B cell (primary cell): ENCODE measurements at regions not wholly inside any gene's neighbourhood (a gene's known extent, or its start where the extent isn't known, plus 50 kb on each side); places are given as distances from the start of the nearest gene placed in this dataset.
"Not testable (repeated sequence)": the region's sequence is repeated elsewhere in the genome, so short reads cannot be mapped to it uniquely, and the experiment has no call there.

Source experiments
- ATAC-seq: fragments of 200-7000 bp; cut with Tn5 transposase; one replicate; pipeline ENCODE4 v1.10.0; 2021; ENCODE audit warnings: low read depth, mild to moderate bottlenecking, moderate number of reproducible peaks, moderate library complexity
- CTCF ChIA-PET: fragments of 350-600 bp; sonication (Branson Sonifier 250); formaldehyde crosslinking; loops from one replicate; lab custom pipeline; 2021; ENCODE audit warnings: antibody characterized with exemption, inconsistent platforms; lab: Charles Lee
- POLR2A ChIA-PET: fragments of 350-600 bp; sonication (Branson Sonifier 250); formaldehyde crosslinking; loops from one replicate; lab custom pipeline; 2021; ENCODE audit warnings: antibody characterized with exemption; lab: Charles Lee
- DNase-seq: peaks from one replicate; pipeline ENCODE4 v3.0.0; 2013
- H2AFZ ChIP-seq: 2 replicates; pipeline ENCODE4 v1.6.1; 2012; ENCODE audit warnings: mild to moderate bottlenecking, low read depth, low read length; ENCODE audit not compliant: insufficient read depth, poor library complexity, severe bottlenecking
- H3K27ac ChIP-seq, 2 donors: 1 replicate in 1 of 2; 2 replicates in 1 of 2; pipeline ENCODE4 v1.5.1; 2012 to 2013; ENCODE audit warnings: low read length in 2 of 2, mild to moderate bottlenecking in 2 of 2, moderate library complexity in 1 of 2
- H3K27me3 ChIP-seq, 4 experiments: fragments of 200-600 bp in 1 of 4; sonication (generic) in 1 of 4; replicated peaks in 1 of 4; 1 replicate in 2 of 4; 2 replicates in 2 of 4; pipeline versions ENCODE4 v1.6.1 to v1.7.0; 2013 to 2016; ENCODE audit warnings: low read length in 3 of 4, mild to moderate bottlenecking in 2 of 4, mixed read lengths in 1 of 4, moderate library complexity in 1 of 4; ENCODE audit not compliant: insufficient read depth in 4 of 4, control insufficient read depth in 3 of 4; ENCODE audit errors: control extremely low read depth in 1 of 4
- H3K36me3 ChIP-seq, 2 experiments: replicated peaks in 1 of 2; 1 replicate in 1 of 2; 2 replicates in 1 of 2; pipeline versions ENCODE4 v1.6.1 to v1.7.1; 2013; ENCODE audit warnings: low read length in 1 of 2; ENCODE audit not compliant: insufficient read depth in 2 of 2, control insufficient read depth in 1 of 2; ENCODE audit errors: control extremely low read depth in 1 of 2, extremely low read depth in 1 of 2
- H3K4me1 ChIP-seq, 2 donors: fragments of 200-600 bp in 1 of 2; sonication (generic) in 1 of 2; 1 replicate in 1 of 2; 2 replicates in 1 of 2; pipeline versions ENCODE4 v1.5.1 to v1.6.1; 2013 to 2017; ENCODE audit warnings: low read length in 2 of 2; ENCODE audit not compliant: control insufficient read depth in 2 of 2, insufficient read depth in 2 of 2
- H3K4me2 ChIP-seq: replicated peaks from 2 replicates; pipeline ENCODE3; 2012; ENCODE audit warnings: mild to moderate bottlenecking, low read depth, low read length; ENCODE audit not compliant: poor library complexity, severe bottlenecking
- H3K4me3 ChIP-seq, 5 experiments: fragments of 200-600 bp in 1 of 5; sonication (generic) in 1 of 5; 1 replicate in 3 of 5; 2 replicates in 2 of 5; pipeline versions ENCODE4 v1.5.1 to v1.7.0; 2011 to 2016; ENCODE audit warnings: low read length in 4 of 5, mild to moderate bottlenecking in 4 of 5, low read depth in 2 of 5, control low read depth in 1 of 5, moderate library complexity in 1 of 5; ENCODE audit not compliant: insufficient read depth in 1 of 5; ENCODE audit errors: control extremely low read depth in 1 of 5, extremely low read depth in 1 of 5
- H3K79me2 ChIP-seq: fragments of 200-600 bp; sonication (generic); one replicate; pipeline ENCODE4 v1.6.0; 2016; ENCODE audit warnings: low read length; ENCODE audit not compliant: control insufficient read depth, insufficient read depth
- H3K9ac ChIP-seq: fragments of 200-600 bp; sonication (generic); 2 replicates; pipeline ENCODE4 v1.6.1; 2017; ENCODE audit warnings: mild to moderate bottlenecking, low read length, moderate library complexity
- H3K9me3 ChIP-seq, 3 donors: one replicate each; pipeline versions ENCODE4 v1.6.1 to v1.7.1; 2013; ENCODE audit warnings: low read length in 2 of 3; ENCODE audit not compliant: control insufficient read depth in 2 of 3, insufficient read depth in 1 of 3; ENCODE audit errors: control extremely low read depth in 1 of 3
- H4K20me1 ChIP-seq: 2 replicates; pipeline ENCODE4 v1.6.0; 2012; ENCODE audit warnings: mild to moderate bottlenecking, low read length; ENCODE audit not compliant: insufficient read depth, control insufficient read depth, poor library complexity, severe bottlenecking
- H3K27ac Mint-ChIP-seq: one replicate; pipeline ENCODE4 v1.8.0; 2021; ENCODE audit warnings: mixed read lengths
- H3K27me3 Mint-ChIP-seq: one replicate; pipeline ENCODE4 v1.8.0; 2021; ENCODE audit warnings: mixed read lengths
- H3K4me1 Mint-ChIP-seq: one replicate; pipeline ENCODE4 v1.8.0; 2021; ENCODE audit warnings: mixed read lengths
- H3K4me3 Mint-ChIP-seq: one replicate; pipeline ENCODE4 v1.8.0; 2021; ENCODE audit warnings: mixed read lengths
- H3K9me3 Mint-ChIP-seq: one replicate; pipeline ENCODE4 v1.8.0; 2022; ENCODE audit warnings: mixed read lengths; ENCODE audit not compliant: insufficient read depth
- CTCF ChIP-seq: fragments of 200-600 bp; IDR thresholded peaks from one replicate; pipeline ENCODE4 v1.8.0; 2022; ENCODE audit warnings: antibody characterized with exemption, mild to moderate bottlenecking
- EZH2 ChIP-seq: IDR thresholded peaks from 2 replicates; pipeline ENCODE4 v1.6.1; 2012; ENCODE audit warnings: borderline replicate concordance, low read depth, mild to moderate bottlenecking, moderate library complexity, low read length; ENCODE audit not compliant: insufficient read depth, poor library complexity, severe bottlenecking
- WGBS: methylation state at CpG from one replicate; pipeline ENCODE4 v1.1.5; 2013; ENCODE audit warnings: missing lambda C conversion rate; ENCODE audit not compliant: insufficient coverage; 5-methylcytosine and 5-hydroxymethylcytosine counted together
- intact Hi-C: fragments of 100-400 bp; cut with micrococcal nuclease; formaldehyde crosslinking; loops from one replicate; pipeline ENCODE4 v1.10.0; 2022

GRCh38 chr11:87769661-87770060 lies 405.6 kb downstream of the RAB38 start:
- CTCF ChIA-PET = no interaction called here
- no peak overlapping the region for H3K27ac Mint-ChIP-seq
- H3K4me2 ChIP-seq = no peak overlapping the region
- DNase-seq (no peak), ATAC-seq (no peak)
- no peak overlapping the region for H3K4me3 ChIP-seq
- peaks cover 2% of the 10 kb centered on the region for H3K9me3 Mint-ChIP-seq
- no peaks in the 10 kb centered on the region for H3K36me3 ChIP-seq
- no peaks in the 10 kb centered on the region for H3K9me3 ChIP-seq
- intact Hi-C loops = no loop called here
- H2AFZ ChIP-seq = no peak overlapping the region
- no peak overlapping the region for H3K9ac ChIP-seq
- no peaks in the 10 kb centered on the region for H4K20me1 ChIP-seq
- no peak overlapping the region for H3K4me3 Mint-ChIP-seq
- no peaks in the 10 kb centered on the region for H3K4me1 Mint-ChIP-seq
- TF ChIP-seq CTCF = no peak
- TF ChIP-seq EZH2 = no peak
- no peaks in the 10 kb centered on the region for H3K79me2 ChIP-seq
- H3K27ac ChIP-seq = no peak overlapping the region
- WGBS = 90% methylated on average over 2 of the region's 3 CpGs
- no peaks in the 10 kb centered on the region for H3K27me3 Mint-ChIP-seq
- no peaks in the 10 kb centered on the region for H3K4me1 ChIP-seq
- POLR2A ChIA-PET = no interaction called here
- no peaks in the 10 kb centered on the region for H3K27me3 ChIP-seq

- intact Hi-C loops = no loop called here
- H3K9ac ChIP-seq = no peak overlapping the region
- POLR2A ChIA-PET = no interaction called here
- no peaks in the 10 kb centered on the region for H4K20me1 ChIP-seq
- H3K4me1 Mint-ChIP-seq = no peaks in the 10 kb centered on the region
- peaks cover 2% of the 10 kb centered on the region for H3K9me3 Mint-ChIP-seq
- H3K27me3 ChIP-seq = no peaks in the 10 kb centered on the region
- no peak overlapping the region for H3K27ac Mint-ChIP-seq
- WGBS = 80% methylated on average over 1 of the region's 4 CpGs
- no peak overlapping the region for H3K4me3 ChIP-seq
- H2AFZ ChIP-seq = no peak overlapping the region
- no peak overlapping the region for H3K4me2 ChIP-seq
- H3K4me1 ChIP-seq = no peaks in the 10 kb centered on the region
- no peak for TF ChIP-seq EZH2
- TF ChIP-seq CTCF = no peak
- ATAC-seq (no peak), DNase-seq (no peak)
- no peaks in the 10 kb centered on the region for H3K36me3 ChIP-seq
- CTCF ChIA-PET = no interaction called here
- no peak overlapping the region for H3K27ac ChIP-seq
- no peaks in the 10 kb centered on the region for H3K27me3 Mint-ChIP-seq
- H3K9me3 ChIP-seq = peaks cover 0 to 2% (median 0%) of the 10 kb centered on the region in 3 donors
- no peaks in the 10 kb centered on the region for H3K79me2 ChIP-seq
- no peak overlapping the region for H3K4me3 Mint-ChIP-seq
Measured at GRCh38 chr11:87767615-87768014, 407.6 kb downstream of the RAB38 start.

- ATAC-seq, H3K4me1 Mint-ChIP-seq, H3K9me3 ChIP-seq, POLR2A ChIA-PET, H3K27ac Mint-ChIP-seq, H3K4me1 ChIP-seq, H3K4me3 ChIP-seq, H3K27ac ChIP-seq, H3K4me3 Mint-ChIP-seq, CTCF ChIA-PET, H3K27me3 ChIP-seq, H3K27me3 Mint-ChIP-seq, H3K9me3 Mint-ChIP-seq, intact Hi-C loops, H3K4me2 ChIP-seq, H3K9ac ChIP-seq, H4K20me1 ChIP-seq, H2AFZ ChIP-seq, H3K79me2 ChIP-seq, DNase-seq, H3K36me3 ChIP-seq: not testable (repeated sequence)
- 90% methylated on average over 8 of the region's 9 CpGs for WGBS
Measured at GRCh38 chr11:87764075-87764474, 411.2 kb downstream of the RAB38 start.
